Endothelial cell of umbilical vein (primary cell): ENCODE measurements at regions not wholly inside any gene's neighbourhood (a gene's known extent, or its start where the extent isn't known, plus 50 kb on each side); places are given as distances from the start of the nearest gene placed in this dataset.

Source experiments
- BruUV-seq: library from RNA; stranded (reverse); fragments of 400-500 nt; replicated peaks from 2 replicates; lab custom pipeline; 2021; lab: Mats Ljungman, UMichigan
- CTCF ChIA-PET: fragments of 300-600, 350-600 bp; sonication (Branson Sonifier 250); formaldehyde crosslinking; loops from one replicate; lab custom pipeline; 2021; ENCODE audit warnings: antibody characterized with exemption, inconsistent platforms; lab: Charles Lee
- POLR2A ChIA-PET: fragments of 300-600, 350-600 bp; sonication (Branson Sonifier 250); formaldehyde crosslinking; loops from one replicate; lab custom pipeline; 2021; ENCODE audit warnings: antibody characterized with exemption, inconsistent platforms; lab: Charles Lee
- DNase-seq: peaks from one replicate; pipeline ENCODE4 v3.0.0-alpha.2; 2011; ENCODE audit warnings: low read depth, low spot score
- FAIRE-seq: peaks from 2 replicates; lab custom pipeline; 2011; peaks lifted over from hg19 to GRCh38; lab: Jason Lieb, UNC
- H2AFZ ChIP-seq: 2 replicates; pipeline ENCODE4 v1.6.0; 2012; ENCODE audit warnings: low read depth, low read length, control low read depth, inconsistent platforms
- H3K27ac ChIP-seq: 2 replicates; pipeline ENCODE4 v1.5.1; 2011; ENCODE audit warnings: low read depth, mild to moderate bottlenecking, control low read depth, low read length, moderate library complexity; ENCODE audit not compliant: insufficient read depth
- H3K27me3 ChIP-seq, 2 experiments: 2 replicates each; pipeline versions ENCODE4 v1.6.0 to v1.6.1; 2011; ENCODE audit warnings: low read length in 2 of 2, mixed read lengths in 1 of 2; ENCODE audit not compliant: control insufficient read depth in 2 of 2, insufficient read depth in 2 of 2
- H3K36me3 ChIP-seq, 2 experiments: 2 replicates in 1 of 2; 3 replicates in 1 of 2; pipeline ENCODE4 v1.5.1; 2011; ENCODE audit warnings: low read length in 2 of 2, mild to moderate bottlenecking in 1 of 2, moderate library complexity in 1 of 2; ENCODE audit not compliant: control insufficient read depth in 2 of 2, insufficient read depth in 2 of 2; ENCODE audit errors: extremely low read depth in 1 of 2
- H3K4me1 ChIP-seq: 3 replicates; pipeline ENCODE4 v1.5.1; 2011; ENCODE audit warnings: mild to moderate bottlenecking, low read length; ENCODE audit not compliant: control insufficient read depth, insufficient read depth; ENCODE audit errors: extremely low read depth
- H3K4me2 ChIP-seq: 2 replicates; pipeline ENCODE4 v1.6.1; 2011; ENCODE audit warnings: low read length, control low read depth, mixed read lengths; ENCODE audit not compliant: insufficient read depth
- H3K4me3 ChIP-seq, 3 experiments: fragments of 200-600 bp in 1 of 3; sonication (generic), shearing (Covaris generic) in 1 of 3; replicated peaks in 1 of 3; 2 replicates each; pipeline ENCODE4 v1.5.1; 2011 to 2016; ENCODE audit warnings: control low read depth in 3 of 3, low read length in 3 of 3, mild to moderate bottlenecking in 2 of 3, inconsistent platforms in 1 of 3, low read depth in 1 of 3, moderate library complexity in 1 of 3; ENCODE audit not compliant: insufficient read depth in 1 of 3
- H3K79me2 ChIP-seq: 2 replicates; pipeline ENCODE4 v1.6.0; 2012; ENCODE audit warnings: low read length, inconsistent platforms; ENCODE audit not compliant: control insufficient read depth, insufficient read depth
- H3K9ac ChIP-seq: replicated peaks from 2 replicates; pipeline ENCODE3; 2011; ENCODE audit warnings: low read length, control low read depth; ENCODE audit not compliant: insufficient read depth; ENCODE audit errors: extremely low read depth
- H3K9me1 ChIP-seq: replicated peaks from 3 replicates; pipeline ENCODE4 v1.6.0; 2011; ENCODE audit warnings: mild to moderate bottlenecking, low read length; ENCODE audit not compliant: control insufficient read depth, insufficient read depth; ENCODE audit errors: extremely low read depth
- H3K9me3 ChIP-seq: replicated peaks from 2 replicates; pipeline ENCODE4 v1.5.1; 2012; ENCODE audit warnings: low read length, inconsistent platforms; ENCODE audit not compliant: control insufficient read depth, insufficient read depth
- H4K20me1 ChIP-seq: replicated peaks from 2 replicates; pipeline ENCODE3; 2011; ENCODE audit warnings: mild to moderate bottlenecking, low read length; ENCODE audit not compliant: control insufficient read depth, insufficient read depth; ENCODE audit errors: extremely low read depth
- EZH2 ChIP-seq: IDR thresholded peaks from 2 replicates; pipeline ENCODE4 v1.6.1; 2012; ENCODE audit warnings: borderline replicate concordance, low read depth, mild to moderate bottlenecking, moderate library complexity, low read length, inconsistent platforms; ENCODE audit not compliant: severe bottlenecking
- FOS ChIP-seq: IDR thresholded peaks from 2 replicates; pipeline ENCODE4 v1.6.1; 2011; ENCODE audit warnings: mild to moderate bottlenecking, low read length, moderate library complexity, borderline replicate concordance; ENCODE audit not compliant: insufficient read depth
- GATA2 ChIP-seq: IDR thresholded peaks from 2 replicates; pipeline ENCODE4 v1.7.0; 2011; ENCODE audit warnings: low read depth, mild to moderate bottlenecking, moderate library complexity, mixed read lengths, low read length; ENCODE audit not compliant: insufficient read length, insufficient read depth
- JUN ChIP-seq: IDR thresholded peaks from 2 replicates; pipeline ENCODE4 v1.6.1; 2011; ENCODE audit warnings: borderline replicate concordance, low read depth; ENCODE audit not compliant: insufficient read length, insufficient read depth
- MYC ChIP-seq: IDR thresholded peaks from one replicate; pipeline ENCODE4 v1.6.1; 2011; ENCODE audit warnings: mild to moderate bottlenecking, low read depth, low read length
- POLR2A ChIP-seq: IDR thresholded peaks from 2 replicates; pipeline ENCODE4 v1.6.1; 2012; ENCODE audit warnings: low read depth, mild to moderate bottlenecking, control low read depth, low read length
- POLR2AphosphoS5 ChIP-seq: IDR thresholded peaks from 2 replicates; pipeline ENCODE4 v1.6.1; 2012; ENCODE audit warnings: low read depth, mild to moderate bottlenecking, control low read depth, low read length, moderate library complexity; ENCODE audit not compliant: insufficient read depth
- dilution Hi-C: fragments of 300-500 bp; cut with MboI; formaldehyde crosslinking; loops from one replicate; pipeline ENCODE4 v1.15.0; 2019; ENCODE audit warnings: low sequenced_read_pairs; ENCODE audit not compliant: extremely low pct_ligation_motif_present
- intact Hi-C: fragments of 100-400 bp; cut with micrococcal nuclease; formaldehyde crosslinking; loops from one replicate; pipeline ENCODE4 v1.10.0; 2022
- TF ChIP-seq, protein P1 (sequence below), 2 donors: IDR thresholded peaks; 1 replicate in 1 of 2; 2 replicates in 1 of 2; pipeline ENCODE4 v1.5.1; 2011; ENCODE audit warnings: low read length in 2 of 2, mild to moderate bottlenecking in 2 of 2, moderate library complexity in 2 of 2, control low read depth in 1 of 2, inconsistent platforms in 1 of 2, low read depth in 1 of 2; ENCODE audit not compliant: insufficient read depth in 1 of 2; ENCODE audit errors: extremely low read depth in 1 of 2
- TF ChIP-seq, protein P2 (sequence below): IDR thresholded peaks from 2 replicates; pipeline ENCODE4 v1.6.1; 2011; ENCODE audit not compliant: insufficient read depth, insufficient read length

DNA sequence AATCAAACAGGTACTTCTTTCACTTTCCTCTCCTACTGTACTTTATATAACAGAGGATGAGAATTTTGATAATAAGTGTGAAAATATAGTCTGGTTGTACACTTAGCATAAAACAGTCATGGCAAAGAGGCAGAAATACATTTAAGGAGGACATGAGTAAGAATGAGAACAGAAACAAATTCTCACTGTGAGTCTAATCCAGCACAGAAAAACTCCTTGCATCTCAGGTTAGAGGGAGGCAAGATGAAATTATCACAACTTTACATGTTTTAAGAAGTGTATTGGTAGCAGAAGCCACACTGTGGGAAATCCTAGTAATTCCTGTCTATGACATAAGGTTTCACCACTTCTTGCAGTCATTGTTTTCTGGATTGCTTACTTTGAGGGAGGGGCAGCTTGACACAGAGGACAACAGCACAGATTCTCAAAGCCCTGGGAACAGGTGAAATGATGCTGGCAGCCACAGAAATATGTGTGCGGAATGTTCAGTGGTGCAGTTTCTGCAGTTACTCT, 733.6 kb upstream of the GBE1 start:
- CTCF ChIA-PET: no interaction called here

DNA sequence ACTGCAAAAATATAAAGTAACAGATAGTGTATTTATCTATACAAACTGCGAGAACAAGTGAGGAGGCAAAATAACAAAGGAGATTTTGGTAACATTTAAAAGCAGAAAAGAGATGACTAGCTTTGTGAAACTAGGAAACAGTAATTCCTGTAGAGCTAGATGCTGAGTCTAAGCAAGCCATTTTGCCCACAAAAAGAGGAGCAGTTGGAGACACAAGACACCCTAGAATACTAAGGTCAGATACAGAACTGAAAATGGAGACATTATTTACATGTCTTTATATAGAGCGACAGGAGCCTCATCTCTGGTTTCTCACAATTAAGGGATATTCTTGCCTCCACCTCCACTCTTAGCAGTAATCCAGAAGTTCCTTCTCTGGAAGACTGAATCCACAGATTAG, 732.4 kb upstream of the GBE1 start:
- H3K4me1 ChIP-seq: no peaks in the 10 kb centered on the region
- no peaks in the 10 kb centered on the region for H3K79me2 ChIP-seq
- no TSS peak for BruUV-seq
- POLR2A ChIA-PET: no interaction called here
- intact Hi-C loops: no loop called here
- peaks cover under 1% of the 10 kb centered on the region for H3K9me3 ChIP-seq
- no peak overlapping the region for H3K4me2 ChIP-seq
- no peak overlapping the region for H3K9ac ChIP-seq
- H3K27me3 ChIP-seq: no peaks in the 10 kb centered on the region
- DNase-seq (no peak), FAIRE-seq (no peak)
- no peak overlapping the region for H2AFZ ChIP-seq
- TF ChIP-seq, protein P1, sequence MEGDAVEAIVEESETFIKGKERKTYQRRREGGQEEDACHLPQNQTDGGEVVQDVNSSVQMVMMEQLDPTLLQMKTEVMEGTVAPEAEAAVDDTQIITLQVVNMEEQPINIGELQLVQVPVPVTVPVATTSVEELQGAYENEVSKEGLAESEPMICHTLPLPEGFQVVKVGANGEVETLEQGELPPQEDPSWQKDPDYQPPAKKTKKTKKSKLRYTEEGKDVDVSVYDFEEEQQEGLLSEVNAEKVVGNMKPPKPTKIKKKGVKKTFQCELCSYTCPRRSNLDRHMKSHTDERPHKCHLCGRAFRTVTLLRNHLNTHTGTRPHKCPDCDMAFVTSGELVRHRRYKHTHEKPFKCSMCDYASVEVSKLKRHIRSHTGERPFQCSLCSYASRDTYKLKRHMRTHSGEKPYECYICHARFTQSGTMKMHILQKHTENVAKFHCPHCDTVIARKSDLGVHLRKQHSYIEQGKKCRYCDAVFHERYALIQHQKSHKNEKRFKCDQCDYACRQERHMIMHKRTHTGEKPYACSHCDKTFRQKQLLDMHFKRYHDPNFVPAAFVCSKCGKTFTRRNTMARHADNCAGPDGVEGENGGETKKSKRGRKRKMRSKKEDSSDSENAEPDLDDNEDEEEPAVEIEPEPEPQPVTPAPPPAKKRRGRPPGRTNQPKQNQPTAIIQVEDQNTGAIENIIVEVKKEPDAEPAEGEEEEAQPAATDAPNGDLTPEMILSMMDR (IDR thresholded peaks at IDR 0.05; ENCODE audit: extremely low read depth in 1 of 2, insufficient read depth in 1 of 2, low read depth in 1 of 2, low read length in 2 of 2): no peak
- TF ChIP-seq POLR2AphosphoS5 (no peak), GATA2 (no peak), JUN (no peak), MYC (no peak), POLR2A (no peak), EZH2 (no peak), FOS (no peak)
- TF ChIP-seq, protein P2, sequence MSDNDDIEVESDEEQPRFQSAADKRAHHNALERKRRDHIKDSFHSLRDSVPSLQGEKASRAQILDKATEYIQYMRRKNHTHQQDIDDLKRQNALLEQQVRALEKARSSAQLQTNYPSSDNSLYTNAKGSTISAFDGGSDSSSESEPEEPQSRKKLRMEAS: no peak
- no peak overlapping the region for H3K27ac ChIP-seq
- H3K9me1 ChIP-seq: no peaks in the 10 kb centered on the region
- no peaks in the 10 kb centered on the region for H3K36me3 ChIP-seq
- H3K4me3 ChIP-seq: no peak overlapping the region
- CTCF ChIA-PET: no interaction called here
- dilution Hi-C loops: no loop called here
- no peaks in the 10 kb centered on the region for H4K20me1 ChIP-seq

More for the DNA sequence above, 733.6 kb upstream of the GBE1 start:
- TF ChIP-seq MYC (no peak), FOS (no peak), EZH2 (no peak)
- TF ChIP-seq, protein P2: no peak
- TF ChIP-seq, protein P1 (IDR thresholded peaks at IDR 0.05; ENCODE audit: extremely low read depth in 1 of 2, insufficient read depth in 1 of 2, low read depth in 1 of 2, low read length in 2 of 2): no peak
- FAIRE-seq (no peak), DNase-seq (no peak)
- H3K79me2 ChIP-seq: no peaks in the 10 kb centered on the region
- no peaks in the 10 kb centered on the region for H3K4me1 ChIP-seq
- H4K20me1 ChIP-seq: no peaks in the 10 kb centered on the region
- dilution Hi-C loops (no loop called here), intact Hi-C loops (no loop called here)
- no peaks in the 10 kb centered on the region for H3K9me3 ChIP-seq
- POLR2A ChIA-PET: no interaction called here
- no peak overlapping the region for H2AFZ ChIP-seq
- H3K9ac ChIP-seq: no peak overlapping the region
- H3K9me1 ChIP-seq: no peaks in the 10 kb centered on the region
- H3K27me3 ChIP-seq: no peaks in the 10 kb centered on the region
- no peak overlapping the region for H3K4me2 ChIP-seq
- H3K36me3 ChIP-seq: no peaks in the 10 kb centered on the region
- no peak overlapping the region for H3K4me3 ChIP-seq
- H3K27ac ChIP-seq: no peak overlapping the region
- BruUV-seq: no TSS peak
